C4-2B (cell line): ENCODE measurements at regions not wholly inside any gene's neighbourhood (a gene's known extent, or its start where the extent isn't known, plus 50 kb on each side); places are given as distances from the start of the nearest gene placed in this dataset.

Source experiments
- ZFX ChIP-seq: fragments of 450-650 bp; IDR thresholded peaks from 2 replicates; pipeline ENCODE4 v1.6.1; 2017
- TF ChIP-seq, protein P1 (sequence below): fragments of 450-650 bp; conservative IDR thresholded peaks from 2 replicates; pipeline ENCODE4 v1.5.1; 2017; ENCODE audit warnings: mild to moderate bottlenecking

- TF ChIP-seq, protein P1, sequence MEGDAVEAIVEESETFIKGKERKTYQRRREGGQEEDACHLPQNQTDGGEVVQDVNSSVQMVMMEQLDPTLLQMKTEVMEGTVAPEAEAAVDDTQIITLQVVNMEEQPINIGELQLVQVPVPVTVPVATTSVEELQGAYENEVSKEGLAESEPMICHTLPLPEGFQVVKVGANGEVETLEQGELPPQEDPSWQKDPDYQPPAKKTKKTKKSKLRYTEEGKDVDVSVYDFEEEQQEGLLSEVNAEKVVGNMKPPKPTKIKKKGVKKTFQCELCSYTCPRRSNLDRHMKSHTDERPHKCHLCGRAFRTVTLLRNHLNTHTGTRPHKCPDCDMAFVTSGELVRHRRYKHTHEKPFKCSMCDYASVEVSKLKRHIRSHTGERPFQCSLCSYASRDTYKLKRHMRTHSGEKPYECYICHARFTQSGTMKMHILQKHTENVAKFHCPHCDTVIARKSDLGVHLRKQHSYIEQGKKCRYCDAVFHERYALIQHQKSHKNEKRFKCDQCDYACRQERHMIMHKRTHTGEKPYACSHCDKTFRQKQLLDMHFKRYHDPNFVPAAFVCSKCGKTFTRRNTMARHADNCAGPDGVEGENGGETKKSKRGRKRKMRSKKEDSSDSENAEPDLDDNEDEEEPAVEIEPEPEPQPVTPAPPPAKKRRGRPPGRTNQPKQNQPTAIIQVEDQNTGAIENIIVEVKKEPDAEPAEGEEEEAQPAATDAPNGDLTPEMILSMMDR = no peak
- TF ChIP-seq ZFX = no peak
Observed at GRCh38 chr12:27901959-27902358, 70.6 kb downstream of the PTHLH start.
